Mammary epithelial cell (primary cell): ENCODE measurements at regions not wholly inside any gene's neighbourhood (a gene's known extent, or its start where the extent isn't known, plus 50 kb on each side); places are given as distances from the start of the nearest gene placed in this dataset.

ENCODE experiments used
- EZH2 ChIP-seq: IDR thresholded peaks from 2 replicates; pipeline ENCODE4 v1.6.1; 2012; ENCODE audit warnings: low read length, inconsistent platforms, borderline replicate concordance
- TF ChIP-seq, protein P1 (sequence below), 2 donors: IDR thresholded peaks in 1 of 2; conservative IDR thresholded peaks in 1 of 2; 2 replicates each; pipeline ENCODE4 v1.5.1; 2011 to 2012; ENCODE audit warnings: inconsistent platforms in 2 of 2, low read length in 2 of 2, mild to moderate bottlenecking in 2 of 2, control low read depth in 1 of 2, low read depth in 1 of 2; ENCODE audit not compliant: insufficient read depth in 1 of 2; ENCODE audit errors: extremely low read depth in 1 of 2

DNA sequence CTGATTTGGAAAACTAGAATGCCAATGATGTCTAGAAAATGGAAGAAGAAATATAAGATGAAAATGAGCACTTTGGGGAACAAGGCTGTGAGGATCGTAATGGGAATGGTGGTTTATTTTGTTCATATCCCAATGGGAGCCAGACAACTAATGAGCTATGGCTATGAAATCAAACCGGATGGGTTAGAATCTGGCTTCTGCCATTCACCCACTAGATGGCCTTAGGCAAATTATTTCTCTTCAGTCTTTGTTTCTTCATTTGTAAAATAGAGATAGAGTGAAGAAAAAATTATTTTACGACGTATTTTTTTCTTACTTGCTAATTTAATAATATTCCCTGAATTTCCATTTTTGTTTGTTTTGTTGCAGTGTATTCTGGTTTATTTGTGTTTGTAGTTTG is 572.1 kb upstream of the IGFBP3 start:
- TF ChIP-seq, protein P1, sequence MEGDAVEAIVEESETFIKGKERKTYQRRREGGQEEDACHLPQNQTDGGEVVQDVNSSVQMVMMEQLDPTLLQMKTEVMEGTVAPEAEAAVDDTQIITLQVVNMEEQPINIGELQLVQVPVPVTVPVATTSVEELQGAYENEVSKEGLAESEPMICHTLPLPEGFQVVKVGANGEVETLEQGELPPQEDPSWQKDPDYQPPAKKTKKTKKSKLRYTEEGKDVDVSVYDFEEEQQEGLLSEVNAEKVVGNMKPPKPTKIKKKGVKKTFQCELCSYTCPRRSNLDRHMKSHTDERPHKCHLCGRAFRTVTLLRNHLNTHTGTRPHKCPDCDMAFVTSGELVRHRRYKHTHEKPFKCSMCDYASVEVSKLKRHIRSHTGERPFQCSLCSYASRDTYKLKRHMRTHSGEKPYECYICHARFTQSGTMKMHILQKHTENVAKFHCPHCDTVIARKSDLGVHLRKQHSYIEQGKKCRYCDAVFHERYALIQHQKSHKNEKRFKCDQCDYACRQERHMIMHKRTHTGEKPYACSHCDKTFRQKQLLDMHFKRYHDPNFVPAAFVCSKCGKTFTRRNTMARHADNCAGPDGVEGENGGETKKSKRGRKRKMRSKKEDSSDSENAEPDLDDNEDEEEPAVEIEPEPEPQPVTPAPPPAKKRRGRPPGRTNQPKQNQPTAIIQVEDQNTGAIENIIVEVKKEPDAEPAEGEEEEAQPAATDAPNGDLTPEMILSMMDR (conservative IDR thresholded peaks at IDR 0.05 in 1 of 2, IDR thresholded peaks at IDR 0.05 in 1 of 2; ENCODE audit: extremely low read depth in 1 of 2, insufficient read depth in 1 of 2, low read depth in 1 of 2, low read length in 2 of 2), result peak; percentile 2 to 6
- TF ChIP-seq EZH2, result no peak
